Omental fat pad (tissue), 3 donors: ENCODE measurements at regions not wholly inside any gene's neighbourhood (a gene's known extent, or its start where the extent isn't known, plus 50 kb on each side); places are given as distances from the start of the nearest gene placed in this dataset.
A peak's percentile ranks its signal among the peaks of the same experiment; 100 is the strongest.

Source experiments
- ATAC-seq: fragments of 150-250 bp; one replicate; pipeline ENCODE4 v1.9.1; 2016; ENCODE audit warnings: mild to moderate bottlenecking, moderate library complexity; ENCODE audit not compliant: low FRiP score
- DNase-seq: peaks from one replicate; pipeline ENCODE4 v3.0.0-alpha.2; 2019; ENCODE audit warnings: low spot score
- TF ChIP-seq, protein P1 (sequence below), 3 donors: fragments of 450-650 bp; IDR thresholded peaks; one replicate each; pipeline ENCODE4 v1.5.1; 2016 to 2017; ENCODE audit warnings: antibody characterized with exemption in 3 of 3, mild to moderate bottlenecking in 3 of 3, moderate library complexity in 2 of 3

DNA sequence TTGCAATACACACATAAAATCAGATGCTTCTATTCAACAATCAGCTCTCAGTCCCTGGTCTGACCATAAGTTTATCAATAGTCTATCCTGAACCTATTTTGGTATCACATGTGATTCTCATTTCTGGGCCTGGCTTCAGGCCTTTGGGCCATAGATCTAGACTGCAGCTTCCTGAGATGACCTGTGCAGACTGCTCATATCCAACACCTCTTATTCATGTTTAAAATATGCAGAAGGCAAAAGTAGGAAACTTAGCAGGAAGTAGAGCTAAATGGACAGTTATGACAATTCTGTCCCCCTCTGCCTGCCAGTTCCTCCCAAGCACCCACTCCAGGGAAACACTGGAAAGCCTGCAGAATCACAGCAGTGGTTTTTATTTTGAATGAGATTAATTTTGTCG lies 53.3 kb downstream of the C7orf25 start:
- TF ChIP-seq, protein P1, sequence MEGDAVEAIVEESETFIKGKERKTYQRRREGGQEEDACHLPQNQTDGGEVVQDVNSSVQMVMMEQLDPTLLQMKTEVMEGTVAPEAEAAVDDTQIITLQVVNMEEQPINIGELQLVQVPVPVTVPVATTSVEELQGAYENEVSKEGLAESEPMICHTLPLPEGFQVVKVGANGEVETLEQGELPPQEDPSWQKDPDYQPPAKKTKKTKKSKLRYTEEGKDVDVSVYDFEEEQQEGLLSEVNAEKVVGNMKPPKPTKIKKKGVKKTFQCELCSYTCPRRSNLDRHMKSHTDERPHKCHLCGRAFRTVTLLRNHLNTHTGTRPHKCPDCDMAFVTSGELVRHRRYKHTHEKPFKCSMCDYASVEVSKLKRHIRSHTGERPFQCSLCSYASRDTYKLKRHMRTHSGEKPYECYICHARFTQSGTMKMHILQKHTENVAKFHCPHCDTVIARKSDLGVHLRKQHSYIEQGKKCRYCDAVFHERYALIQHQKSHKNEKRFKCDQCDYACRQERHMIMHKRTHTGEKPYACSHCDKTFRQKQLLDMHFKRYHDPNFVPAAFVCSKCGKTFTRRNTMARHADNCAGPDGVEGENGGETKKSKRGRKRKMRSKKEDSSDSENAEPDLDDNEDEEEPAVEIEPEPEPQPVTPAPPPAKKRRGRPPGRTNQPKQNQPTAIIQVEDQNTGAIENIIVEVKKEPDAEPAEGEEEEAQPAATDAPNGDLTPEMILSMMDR (IDR thresholded peaks at IDR 0.05): no peak
- no peak for DNase-seq
- peak; percentile 65 for ATAC-seq

DNA sequence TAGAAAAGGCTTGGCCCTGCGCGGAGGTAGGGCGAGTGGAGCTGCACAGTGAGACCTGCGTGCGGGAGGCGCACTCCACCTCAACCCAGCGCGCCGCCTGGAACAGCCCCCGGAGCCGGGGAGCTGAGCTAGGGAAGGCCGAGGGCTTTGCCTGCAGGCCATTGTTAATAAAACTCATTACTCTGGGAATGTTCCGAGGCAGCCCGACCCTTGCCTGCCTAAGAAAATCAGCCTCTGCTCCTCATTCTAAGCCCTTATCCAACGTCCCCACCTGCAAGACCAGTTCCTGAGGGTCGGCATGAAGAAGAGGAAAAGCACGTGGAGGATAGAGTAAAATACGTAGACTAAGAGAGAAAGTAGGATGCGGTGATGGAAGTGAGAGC lies 55.3 kb downstream of the C7orf25 start:
- ATAC-seq (peak; percentile 47), DNase-seq (no peak)
- TF ChIP-seq, protein P1 (IDR thresholded peaks at IDR 0.05): no peak

DNA sequence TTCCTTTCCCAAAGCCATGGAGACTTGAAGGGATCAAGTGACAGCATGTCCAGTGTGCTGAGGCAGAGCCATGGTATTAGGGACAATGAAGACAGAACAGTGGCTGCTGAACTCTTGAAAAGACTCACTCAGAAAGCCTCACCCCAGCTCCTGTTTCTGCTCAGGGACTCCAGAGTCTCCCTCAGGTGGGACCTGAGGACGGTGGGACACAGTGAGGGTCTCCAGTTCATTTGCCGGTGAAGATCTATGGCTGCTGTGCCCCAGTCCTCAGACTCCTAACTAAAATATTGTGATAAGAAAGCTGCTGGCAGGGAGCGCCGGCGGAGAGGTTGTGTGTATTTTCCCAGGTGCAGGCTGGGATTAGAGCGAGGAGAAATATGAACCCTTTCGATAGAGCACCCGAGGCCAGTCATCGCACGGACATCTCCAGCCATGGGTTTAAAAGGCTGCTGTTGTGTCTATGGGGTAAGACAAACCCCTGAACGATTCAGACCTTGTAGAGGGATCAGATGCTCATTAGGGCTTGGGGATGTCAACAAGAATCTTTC lies 57.2 kb downstream of the C7orf25 start:
- ATAC-seq: no peak
- DNase-seq: no peak
- TF ChIP-seq, protein P1 (IDR thresholded peaks at IDR 0.05): no peak

DNA sequence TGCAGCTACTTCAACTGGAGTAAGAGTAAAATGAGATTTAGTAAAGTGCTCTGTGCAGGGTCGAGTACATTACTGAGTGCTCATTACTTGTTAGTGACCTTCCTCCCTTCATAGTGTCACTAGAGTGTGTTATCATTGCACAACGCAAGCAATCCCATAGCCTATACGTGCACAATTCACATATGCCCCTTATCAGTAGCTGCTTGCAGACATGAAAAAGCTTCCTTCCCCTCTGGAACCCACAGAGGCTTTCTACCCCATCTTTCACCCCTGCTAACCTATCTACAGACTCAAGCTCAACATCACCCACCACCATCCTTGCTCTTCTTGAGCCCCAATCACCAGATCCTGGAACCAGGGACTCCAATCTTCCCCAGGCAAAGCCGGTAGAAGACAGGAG lies 59.3 kb downstream of the C7orf25 start:
- no peak for ATAC-seq
- TF ChIP-seq, protein P1 (IDR thresholded peaks at IDR 0.05): no peak

DNA sequence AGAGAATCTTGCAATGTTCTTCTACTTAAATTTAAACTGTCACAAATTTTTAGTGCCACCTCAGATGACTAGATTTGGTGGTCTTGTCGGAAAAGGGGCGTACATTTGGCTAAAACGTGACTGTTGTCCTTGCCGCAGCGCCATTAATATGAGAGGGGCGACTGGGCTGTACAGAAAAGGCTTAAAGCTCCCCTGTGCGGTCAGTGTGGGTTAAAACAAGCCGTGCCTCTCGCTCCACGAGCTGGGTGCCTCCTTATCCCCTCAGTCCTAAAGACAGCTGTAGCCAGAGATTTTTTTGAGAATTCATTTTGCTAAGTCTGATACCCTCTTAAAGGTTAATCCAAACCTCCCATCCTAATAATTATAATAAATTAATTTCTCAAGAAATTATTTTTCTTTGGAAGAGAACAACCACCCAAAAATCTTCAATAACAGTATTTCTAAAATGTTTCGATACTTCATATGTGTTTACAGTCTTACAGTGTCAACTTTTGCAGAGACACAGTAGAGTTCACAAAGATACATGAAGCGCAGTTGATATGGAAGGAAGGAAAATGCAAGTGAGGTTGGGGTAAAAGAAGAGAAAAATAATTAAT lies 68.6 kb downstream of the C7orf25 start:
- peak; percentile 68 for ATAC-seq
- TF ChIP-seq, protein P1 (IDR thresholded peaks at IDR 0.05): peak in 1 of 3 donors; percentile 11
- DNase-seq: no peak

More for the DNA sequence above, 59.3 kb downstream of the C7orf25 start:
- DNase-seq: no peak

DNA sequence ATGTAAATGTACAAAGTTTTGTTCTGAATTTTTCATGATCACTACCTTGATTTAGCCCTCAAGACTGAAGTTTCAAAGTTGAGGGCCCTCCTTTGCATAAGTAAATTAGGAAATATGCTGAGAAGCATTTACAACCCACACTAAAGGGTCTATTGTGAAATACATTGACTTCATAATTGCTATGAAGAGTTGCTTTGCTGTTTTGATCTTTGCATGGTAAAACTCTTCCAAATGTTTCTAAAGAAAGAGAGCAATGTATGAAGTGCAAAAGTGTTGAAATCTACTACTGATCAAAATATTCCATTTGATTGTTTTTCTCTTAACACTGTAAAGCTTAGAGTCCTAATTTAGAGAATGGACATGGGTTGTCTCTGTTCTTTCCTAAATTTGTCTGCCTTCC lies 77.2 kb downstream of the C7orf25 start:
- ATAC-seq (peak; percentile 3), DNase-seq (no peak)

More for the DNA sequence above, 77.2 kb downstream of the C7orf25 start:
- TF ChIP-seq, protein P1 (IDR thresholded peaks at IDR 0.05): no peak
